PC-9 (cell line): ENCODE measurements at regions not wholly inside any gene's neighbourhood (a gene's known extent, or its start where the extent isn't known, plus 50 kb on each side); places are given as distances from the start of the nearest gene placed in this dataset.
"Not testable (repeated sequence)": the region's sequence is repeated elsewhere in the genome, so short reads cannot be mapped to it uniquely, and the experiment has no call there.

Experiments
- CTCF ChIP-seq: fragments of 200-600 bp; sonication (generic); conservative IDR thresholded peaks from 2 replicates; pipeline ENCODE4 v1.6.1; 2017; ENCODE audit warnings: mixed run types, antibody characterized with exemption, mild to moderate bottlenecking, moderate library complexity
- EZH2 ChIP-seq: fragments of 200-600 bp; sonication (generic); IDR thresholded peaks from 2 replicates; pipeline ENCODE4 v1.8.0; 2017; ENCODE audit warnings: antibody characterized with exemption, low read depth

GRCh38 chr13:18702464-18703247, 479.0 kb downstream of the TUBA3C start:
- not testable (repeated sequence) for TF ChIP-seq EZH2, CTCF
